PC-3 (cell line): ENCODE measurements at regions not wholly inside any gene's neighbourhood (a gene's known extent, or its start where the extent isn't known, plus 50 kb on each side); places are given as distances from the start of the nearest gene placed in this dataset.
A peak's percentile ranks its signal among the peaks of the same experiment; 100 is the strongest.

ENCODE experiments used
- ATAC-seq: fragments of 200-7000 bp; cut with Tn5 transposase; 2 replicates; pipeline ENCODE4 v1.9.1; 2020; ENCODE audit warnings: mild to moderate bottlenecking, moderate library complexity
- BruUV-seq: library from RNA; stranded (reverse); fragments of 400-500 nt; replicated peaks from 2 replicates; lab custom pipeline; 2021; lab: Mats Ljungman, UMichigan
- CTCF ChIA-PET: fragments of 300-600 bp; sonication (Branson Sonifier 250); formaldehyde crosslinking; loops from one replicate; lab custom pipeline; 2022; ENCODE audit warnings: antibody characterized with exemption; lab: Charles Lee
- POLR2A ChIA-PET: fragments of 300-600 bp; sonication (Branson Sonifier 250); formaldehyde crosslinking; loops from one replicate; lab custom pipeline; 2022; ENCODE audit warnings: antibody characterized with exemption; ENCODE audit not compliant: unreplicated experiment; lab: Charles Lee
- DNase-seq: peaks from one replicate; pipeline ENCODE4 v3.0.0-alpha.2; 2015
- H2AFZ ChIP-seq: fragments of 300-600 bp; sonication (generic); 2 replicates; pipeline ENCODE4 v1.6.0; 2016; ENCODE audit warnings: antibody characterized with exemption, low read length
- H3F3A ChIP-seq: fragments of 300-600 bp; sonication (generic); one replicate; pipeline ENCODE4 v1.6.0; 2017; ENCODE audit warnings: antibody characterized with exemption, low read length, control low read depth, mild to moderate bottlenecking; ENCODE audit not compliant: unreplicated experiment
- H3K27ac ChIP-seq: fragments of 300-600 bp; sonication (generic); 2 replicates; pipeline ENCODE4 v1.5.1; 2016; ENCODE audit warnings: mild to moderate bottlenecking, low read length
- H3K27me3 ChIP-seq: fragments of 300-600 bp; sonication (generic); 2 replicates; pipeline ENCODE4 v1.6.1; 2016; ENCODE audit warnings: low read length, mixed read lengths
- H3K36me3 ChIP-seq: fragments of 300-600 bp; sonication (generic); 2 replicates; pipeline ENCODE4 v1.6.1; 2016; ENCODE audit warnings: low read depth, mixed run types, low read length, mixed read lengths
- H3K4me1 ChIP-seq: fragments of 300-600 bp; sonication (generic); 2 replicates; pipeline ENCODE4 v1.5.1; 2016; ENCODE audit warnings: low read length; ENCODE audit not compliant: insufficient read depth
- H3K4me2 ChIP-seq: fragments of 300-600 bp; sonication (generic); 2 replicates; pipeline ENCODE4 v1.6.0; 2016; ENCODE audit warnings: low read length
- H3K4me3 ChIP-seq: fragments of 300-600 bp; sonication (generic); 2 replicates; pipeline ENCODE4 v1.5.1; 2016; ENCODE audit warnings: mild to moderate bottlenecking, low read length, mixed read lengths
- H3K79me2 ChIP-seq: fragments of 300-600 bp; sonication (generic); 2 replicates; pipeline ENCODE4 v1.6.1; 2017; ENCODE audit warnings: low read length, mixed read lengths
- H3K9ac ChIP-seq: fragments of 300-600 bp; sonication (generic); 2 replicates; pipeline ENCODE4 v1.6.0; 2016; ENCODE audit warnings: mild to moderate bottlenecking, low read length
- H3K9me2 ChIP-seq: fragments of 300-600 bp; sonication (generic); replicated peaks from 2 replicates; pipeline ENCODE4 v1.6.1; 2016; ENCODE audit warnings: mixed run types, low read length, mixed read lengths
- H3K9me3 ChIP-seq: fragments of 300-600 bp; sonication (generic); 2 replicates; pipeline ENCODE4 v1.6.1; 2016; ENCODE audit warnings: low read length, mixed read lengths
- H4K20me1 ChIP-seq: fragments of 300-600 bp; sonication (generic); 2 replicates; pipeline ENCODE4 v1.6.1; 2016; ENCODE audit warnings: low read length, mixed read lengths
- CTCF ChIP-seq: fragments of 300-600 bp; sonication (generic); conservative IDR thresholded peaks from 2 replicates; pipeline ENCODE4 v1.5.1; 2017; ENCODE audit warnings: antibody characterized with exemption, low read depth, mild to moderate bottlenecking, low read length
- EZH2 ChIP-seq: fragments of 300-600 bp; sonication (generic); IDR thresholded peaks from one replicate; pipeline ENCODE4 v1.6.1; 2017; ENCODE audit warnings: antibody characterized with exemption, mild to moderate bottlenecking, low read length; ENCODE audit not compliant: unreplicated experiment
- EZH2phosphoT487 ChIP-seq: fragments of 300-600 bp; sonication (generic); IDR thresholded peaks from 2 replicates; pipeline ENCODE4 v1.6.1; 2018; ENCODE audit warnings: mild to moderate bottlenecking, antibody characterized with exemption, low read length, borderline replicate concordance
- intact Hi-C: fragments of 100-400 bp; cut with micrococcal nuclease; formaldehyde crosslinking; loops from 2 replicates; pipeline ENCODE4 v1.9.0; 2023

GRCh38 chr7:36029853-36030515, 123.1 kb upstream of the EEPD1 start:
- ATAC-seq (no peak), DNase-seq (peak; percentile 31)
- TF ChIP-seq CTCF = no peak
- no peak for TF ChIP-seq EZH2
- no peak for TF ChIP-seq EZH2phosphoT487
- Histone ChIP-seq H3K9me3 (no peaks in the 10 kb centered on the region), H2AFZ (no peak overlapping the region), H3K4me1 (peaks cover 29% of the 10 kb centered on the region), H3K36me3 (no peaks in the 10 kb centered on the region), H4K20me1 (no peaks in the 10 kb centered on the region), H3K27ac (no peak overlapping the region), H3K4me2 (no peak overlapping the region), H3K4me3 (no peak overlapping the region), H3K27me3 (no peaks in the 10 kb centered on the region), H3F3A (peaks cover 4% of the 10 kb centered on the region), H3K9ac (no peak overlapping the region), H3K9me2 (no peaks in the 10 kb centered on the region), H3K79me2 (no peaks in the 10 kb centered on the region)
- no TSS peak for BruUV-seq
- ChIA-PET CTCF (no interaction called here), POLR2A (interaction anchor here (0.5 kb wide), 1 partner anchor 9 kb away, joined by 3 read pairs; no protein-coding TSS in a partner anchor)
- intact Hi-C loops = no loop called here

DNA sequence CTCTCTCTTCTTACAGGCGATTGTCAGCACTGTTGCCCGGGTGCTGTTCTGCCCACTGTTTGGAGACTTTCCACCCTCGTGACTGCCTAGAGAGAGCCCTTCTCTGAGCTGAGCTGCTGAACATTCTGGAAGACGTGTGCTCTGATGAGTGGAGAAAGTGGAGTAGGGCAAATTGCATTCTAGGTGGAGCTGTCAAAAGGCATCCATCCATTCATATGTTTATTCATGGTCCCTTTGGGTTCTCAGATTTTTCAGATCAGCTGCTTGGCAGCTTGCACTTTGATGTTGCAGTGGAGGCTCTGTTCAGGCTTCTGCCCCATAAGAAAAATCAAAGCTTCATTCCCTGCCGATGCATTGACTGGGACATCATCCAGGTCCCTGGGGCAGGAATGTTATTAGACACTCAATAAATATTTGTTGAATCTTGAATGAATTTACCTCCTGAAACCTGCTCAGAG, 120.7 kb upstream of the EEPD1 start:
- H3K27ac ChIP-seq = peak overlapping the region; percentile 85
- ChIA-PET POLR2A (no interaction called here), CTCF (no interaction called here)
- H3F3A ChIP-seq = peaks cover 4% of the 10 kb centered on the region
- no peak overlapping the region; the same call in 1 of the 2 replicates for H3K4me3 ChIP-seq
- no peak overlapping the region for H3K9ac ChIP-seq
- H3K79me2 ChIP-seq = no peaks in the 10 kb centered on the region
- no peaks in the 10 kb centered on the region for H4K20me1 ChIP-seq
- peak; percentile 89 for DNase-seq
- peak; percentile 14 for ATAC-seq
- H3K4me2 ChIP-seq = peak overlapping the region; percentile 60
- intact Hi-C loops = loop anchor here (1.0 kb wide), 1 partner anchor 39 kb away; no protein-coding TSS in a partner anchor
- H3K36me3 ChIP-seq = no peaks in the 10 kb centered on the region
- BruUV-seq = no TSS peak
- no peaks in the 10 kb centered on the region for H3K27me3 ChIP-seq
- no peaks in the 10 kb centered on the region for H3K9me3 ChIP-seq
- H3K9me2 ChIP-seq = no peaks in the 10 kb centered on the region
- H3K4me1 ChIP-seq = peaks cover 49% of the 10 kb centered on the region
- TF ChIP-seq EZH2 (no peak), CTCF (no peak), EZH2phosphoT487 (no peak)
- H2AFZ ChIP-seq = 0 out of 2 replicates have a peak overlapping the region, but pooled peaks have one; percentile 0

DNA sequence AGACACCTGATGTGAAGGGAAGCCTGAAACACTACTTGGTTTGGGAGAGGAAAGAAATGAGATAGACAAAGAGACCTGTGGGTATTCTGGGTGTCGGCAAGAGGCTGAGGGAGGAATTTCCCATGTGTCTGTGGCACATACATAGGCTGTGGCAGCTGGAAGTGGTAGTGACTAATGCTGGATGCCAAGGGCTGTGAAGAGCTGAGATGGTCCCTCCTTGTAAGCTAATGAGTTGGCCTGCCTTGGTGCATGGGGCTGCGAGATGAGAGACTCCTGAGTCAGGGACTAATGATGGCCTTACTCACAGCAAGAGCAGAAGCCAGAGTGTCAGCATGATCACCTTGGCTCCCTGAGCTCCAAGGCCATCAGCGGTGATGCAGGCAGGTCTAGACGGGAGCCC, 119.0 kb upstream of the EEPD1 start:
- DNase-seq (peak; percentile 86), ATAC-seq (peak; percentile 23)
- TF ChIP-seq EZH2phosphoT487 (no peak), EZH2 (no peak), CTCF (no peak)
- Histone ChIP-seq H3K9me2 (no peaks in the 10 kb centered on the region), H2AFZ (0 out of 2 replicates have a peak overlapping the region, but pooled peaks have one; percentile 7), H3K27ac (peak overlapping the region; percentile 85), H3K4me3 (no peak overlapping the region), H3K79me2 (no peaks in the 10 kb centered on the region), H3K4me1 (peaks cover 63% of the 10 kb centered on the region), H3K9ac (no peak overlapping the region), H4K20me1 (no peaks in the 10 kb centered on the region), H3K9me3 (no peaks in the 10 kb centered on the region), H3F3A (peaks cover 4% of the 10 kb centered on the region), H3K36me3 (no peaks in the 10 kb centered on the region), H3K4me2 (no peak overlapping the region), H3K27me3 (no peaks in the 10 kb centered on the region)
- BruUV-seq = no TSS peak
- intact Hi-C loops = no loop called here
- ChIA-PET POLR2A (no interaction called here), CTCF (interaction anchor here (0.6 kb wide), 1 partner anchor 50 kb away, joined by 5 read pairs; no protein-coding TSS in a partner anchor)
